ENCODE measurements at regions not wholly inside any gene's neighbourhood (a gene's known extent, or its start where the extent isn't known, plus 50 kb on each side); places are given as distances from the start of the nearest gene placed in this dataset.
"Not testable (repeated sequence)": the region's sequence is repeated elsewhere in the genome, so short reads cannot be mapped to it uniquely, and the experiment has no call there.

GRCh38 chr17:34479371-34479770 is 100.0 kb upstream of the TMEM132E start:
- DNase-seq (no peak), ATAC-seq (no peak)
- Histone ChIP-seq H3K9me3 (no peaks in the 10 kb centered on the region), H3K4me3 (no peak overlapping the region), H3K4me1 (no peaks in the 10 kb centered on the region), H3K27me3 (peaks cover 0 to 4% (median 0%) of the 10 kb centered on the region in 3 donors), H3K27ac (no peak overlapping the region), H3K36me3 (no peaks in the 10 kb centered on the region)
- intact Hi-C loops (cut with DNase I; ENCODE audit: low total_unique reads) = no loop called here
- in situ Hi-C loops (cut with MboI; ENCODE audit: low sequenced_read_pairs in 4 of 4) = no loop called here
- TF ChIP-seq CTCF (IDR thresholded peaks at IDR 0.05 in 4 of 5, conservative IDR thresholded peaks at IDR 0.05 in 1 of 5) (no peak), POLR2A (IDR thresholded peaks at IDR 0.05) (no peak)

- DNase-seq (no peak), ATAC-seq (no peak)
- H3K9me3 ChIP-seq = no peaks in the 10 kb centered on the region
- intact Hi-C loops (cut with DNase I; ENCODE audit: low total_unique reads) (no loop called here), in situ Hi-C loops (cut with MboI; ENCODE audit: low sequenced_read_pairs in 4 of 4) (no loop called here)
- no peak overlapping the region for H3K27ac ChIP-seq
- no peak overlapping the region for H3K4me3 ChIP-seq
- H3K36me3 ChIP-seq = no peaks in the 10 kb centered on the region
- TF ChIP-seq CTCF (IDR thresholded peaks at IDR 0.05 in 4 of 5, conservative IDR thresholded peaks at IDR 0.05 in 1 of 5) (no peak), POLR2A (IDR thresholded peaks at IDR 0.05) (no peak)
- no peaks in the 10 kb centered on the region for H3K4me1 ChIP-seq
- peaks cover 0 to 4% (median 0%) of the 10 kb centered on the region in 3 donors for H3K27me3 ChIP-seq
These were observed 101.1 kb upstream of the TMEM132E start for GRCh38 chr17:34478244-34478643.

DNA sequence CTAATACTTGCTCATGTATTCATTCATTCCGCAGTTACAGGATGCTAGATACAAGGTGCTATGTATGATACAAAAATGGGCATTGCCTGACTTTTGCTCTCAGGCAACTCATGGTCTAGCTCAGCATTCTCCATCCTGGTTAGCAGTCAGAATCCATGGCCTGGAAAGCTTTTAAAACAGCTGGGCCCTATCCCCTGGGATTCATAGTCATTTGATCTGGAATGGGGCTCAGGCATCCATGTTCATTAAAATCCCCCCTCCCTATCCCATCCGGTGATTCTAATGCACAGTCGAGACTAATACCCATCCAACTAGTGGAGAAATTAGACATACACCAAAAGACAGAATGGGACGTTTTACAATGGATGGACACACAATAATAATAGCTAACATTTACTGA is 104.1 kb upstream of the TMEM132E start:
- H3K4me3 ChIP-seq = no peak overlapping the region
- H3K36me3 ChIP-seq = no peaks in the 10 kb centered on the region
- H3K27me3 ChIP-seq = no peaks in the 10 kb centered on the region
- H3K9me3 ChIP-seq = no peaks in the 10 kb centered on the region
- TF ChIP-seq POLR2A (IDR thresholded peaks at IDR 0.05) (no peak), CTCF (IDR thresholded peaks at IDR 0.05 in 4 of 5, conservative IDR thresholded peaks at IDR 0.05 in 1 of 5) (no peak)
- no peak overlapping the region for H3K27ac ChIP-seq
- no peaks in the 10 kb centered on the region for H3K4me1 ChIP-seq
- ATAC-seq (no peak), DNase-seq (no peak)
- in situ Hi-C loops (cut with MboI; ENCODE audit: low sequenced_read_pairs in 4 of 4) (no loop called here), intact Hi-C loops (cut with DNase I; ENCODE audit: low total_unique reads) (no loop called here)

DNA sequence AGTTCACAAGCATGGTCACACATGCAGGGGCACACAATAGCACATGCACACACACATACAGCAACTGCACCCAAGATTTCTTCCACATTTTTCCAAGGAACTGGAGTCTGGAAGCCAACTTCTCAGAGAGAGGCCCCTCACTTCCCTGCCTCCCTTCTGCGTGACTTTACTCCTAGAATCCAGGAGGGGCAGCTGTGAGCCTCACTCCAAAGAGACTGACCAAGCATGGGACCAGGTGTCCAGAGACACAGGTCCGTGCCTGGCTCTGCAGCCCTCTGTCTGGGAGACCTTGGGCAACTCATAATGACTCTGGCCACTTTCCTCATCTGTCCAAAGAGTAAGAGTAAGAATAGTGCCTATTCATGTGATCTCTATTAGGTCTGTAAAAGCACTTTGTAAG is 104.7 kb upstream of the TMEM132E start:
- in situ Hi-C loops (cut with MboI; ENCODE audit: low sequenced_read_pairs in 4 of 4) = loop anchor here in 1 of 4 donors (25.0 kb wide), 1 partner anchor 88 kb away; no protein-coding TSS in a partner anchor
- no peak for ATAC-seq
- no peak overlapping the region for H3K27ac ChIP-seq
- intact Hi-C loops (cut with DNase I; ENCODE audit: low total_unique reads) = no loop called here
- no peaks in the 10 kb centered on the region for H3K9me3 ChIP-seq
- H3K4me1 ChIP-seq = no peaks in the 10 kb centered on the region
- no peaks in the 10 kb centered on the region for H3K36me3 ChIP-seq
- no peak for DNase-seq
- H3K27me3 ChIP-seq = no peaks in the 10 kb centered on the region
- no peak overlapping the region for H3K4me3 ChIP-seq
- TF ChIP-seq CTCF (IDR thresholded peaks at IDR 0.05 in 4 of 5, conservative IDR thresholded peaks at IDR 0.05 in 1 of 5) (no peak), POLR2A (IDR thresholded peaks at IDR 0.05) (no peak)

GRCh38 chr17:34472363-34472762 is 107.0 kb upstream of the TMEM132E start:
- no peaks in the 10 kb centered on the region for H3K9me3 ChIP-seq
- no peaks in the 10 kb centered on the region for H3K4me1 ChIP-seq
- intact Hi-C loops (cut with DNase I; ENCODE audit: low total_unique reads) (no loop called here), in situ Hi-C loops (cut with MboI; ENCODE audit: low sequenced_read_pairs in 4 of 4) (loop anchor here in 1 of 4 donors (25.0 kb wide), 1 partner anchor 90 kb away; no protein-coding TSS in a partner anchor)
- no peak for TF ChIP-seq CTCF (IDR thresholded peaks at IDR 0.05 in 4 of 5, conservative IDR thresholded peaks at IDR 0.05 in 1 of 5)
- no peak for TF ChIP-seq POLR2A (IDR thresholded peaks at IDR 0.05)
- DNase-seq (no peak), ATAC-seq (no peak)
- no peaks in the 10 kb centered on the region for H3K36me3 ChIP-seq
- no peak overlapping the region for H3K27ac ChIP-seq
- H3K4me3 ChIP-seq = no peak overlapping the region
- no peaks in the 10 kb centered on the region for H3K27me3 ChIP-seq

DNA sequence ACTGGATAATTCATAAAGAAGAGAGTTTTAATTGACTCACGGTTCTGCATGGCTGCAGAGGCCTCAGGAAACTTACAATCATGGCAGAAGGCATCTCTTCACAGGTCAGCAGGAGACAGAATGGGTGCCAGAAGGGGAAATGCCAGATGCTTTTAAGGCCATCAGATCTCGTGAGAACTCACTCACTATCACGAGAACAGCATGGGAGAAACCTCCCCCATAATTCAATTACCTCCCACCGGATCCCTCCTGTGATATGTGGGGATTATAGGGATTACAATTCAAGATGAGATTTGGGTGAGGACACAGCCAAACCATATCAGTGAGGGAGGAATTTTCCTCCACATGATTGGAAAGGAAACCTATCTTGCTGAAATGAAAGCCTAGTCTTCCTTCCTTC is 108.1 kb upstream of the TMEM132E start:
- H3K27me3 ChIP-seq; H3K9me3 ChIP-seq; DNase-seq; H3K4me3 ChIP-seq; H3K4me1 ChIP-seq; ATAC-seq; intact Hi-C loops (cut with DNase I; ENCODE audit: low total_unique reads); H3K27ac ChIP-seq; H3K36me3 ChIP-seq: not testable (repeated sequence)
- in situ Hi-C loops (cut with MboI; ENCODE audit: low sequenced_read_pairs in 4 of 4) = loop anchor here in 1 of 4 donors (25.0 kb wide), 1 partner anchor 91 kb away; no protein-coding TSS in a partner anchor

All from gastrocnemius medialis (tissue), 4 donors.